PC-9 (cell line): ENCODE measurements at regions not wholly inside any gene's neighbourhood (a gene's known extent, or its start where the extent isn't known, plus 50 kb on each side); places are given as distances from the start of the nearest gene placed in this dataset.

Source experiments
- EZH2 ChIP-seq: fragments of 200-600 bp; sonication (generic); IDR thresholded peaks from 2 replicates; pipeline ENCODE4 v1.8.0; 2017; ENCODE audit warnings: antibody characterized with exemption, low read depth
- TF ChIP-seq, protein P1 (sequence below): fragments of 200-600 bp; sonication (generic); conservative IDR thresholded peaks from 2 replicates; pipeline ENCODE4 v1.6.1; 2017; ENCODE audit warnings: mixed run types, antibody characterized with exemption, mild to moderate bottlenecking, moderate library complexity

DNA sequence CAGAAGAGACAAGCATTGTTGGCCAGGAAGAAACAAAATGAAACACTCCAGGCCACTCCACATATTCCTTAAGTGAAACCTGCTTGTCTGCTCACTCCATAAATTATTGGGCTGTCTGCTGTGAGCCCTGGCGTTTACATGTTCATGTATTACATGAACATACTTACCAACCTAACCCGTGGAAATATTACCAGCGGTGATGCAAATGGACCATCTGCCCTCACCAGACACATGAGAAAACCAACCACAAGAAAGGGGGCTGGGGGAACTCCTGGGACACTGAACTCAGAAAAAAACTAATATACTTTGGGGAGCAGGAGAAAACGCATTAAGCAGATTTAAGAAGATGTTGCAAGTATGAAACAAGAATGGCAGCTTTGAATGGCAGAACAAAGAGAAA lies 731.2 kb upstream of the IGFBP3 start:
- TF ChIP-seq, protein P1, sequence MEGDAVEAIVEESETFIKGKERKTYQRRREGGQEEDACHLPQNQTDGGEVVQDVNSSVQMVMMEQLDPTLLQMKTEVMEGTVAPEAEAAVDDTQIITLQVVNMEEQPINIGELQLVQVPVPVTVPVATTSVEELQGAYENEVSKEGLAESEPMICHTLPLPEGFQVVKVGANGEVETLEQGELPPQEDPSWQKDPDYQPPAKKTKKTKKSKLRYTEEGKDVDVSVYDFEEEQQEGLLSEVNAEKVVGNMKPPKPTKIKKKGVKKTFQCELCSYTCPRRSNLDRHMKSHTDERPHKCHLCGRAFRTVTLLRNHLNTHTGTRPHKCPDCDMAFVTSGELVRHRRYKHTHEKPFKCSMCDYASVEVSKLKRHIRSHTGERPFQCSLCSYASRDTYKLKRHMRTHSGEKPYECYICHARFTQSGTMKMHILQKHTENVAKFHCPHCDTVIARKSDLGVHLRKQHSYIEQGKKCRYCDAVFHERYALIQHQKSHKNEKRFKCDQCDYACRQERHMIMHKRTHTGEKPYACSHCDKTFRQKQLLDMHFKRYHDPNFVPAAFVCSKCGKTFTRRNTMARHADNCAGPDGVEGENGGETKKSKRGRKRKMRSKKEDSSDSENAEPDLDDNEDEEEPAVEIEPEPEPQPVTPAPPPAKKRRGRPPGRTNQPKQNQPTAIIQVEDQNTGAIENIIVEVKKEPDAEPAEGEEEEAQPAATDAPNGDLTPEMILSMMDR = no peak
- TF ChIP-seq EZH2 = no peak
